Ovary (tissue), 7 donors: ENCODE measurements at regions not wholly inside any gene's neighbourhood (a gene's known extent, or its start where the extent isn't known, plus 50 kb on each side); places are given as distances from the start of the nearest gene placed in this dataset.

Experiments
- DNase-seq, 5 donors: peaks; one replicate each; pipeline ENCODE4 v3.0.0-alpha.2; 2019 to 2020
- H3K27ac ChIP-seq, 2 donors: fragments of 200-600 bp; one replicate each; pipeline versions ENCODE4 v1.5.1 to v1.8.0; 2019 to 2022
- H3K27me3 ChIP-seq: fragments of 200-600 bp; one replicate; pipeline ENCODE4 v1.8.0; 2022
- H3K36me3 ChIP-seq: fragments of 200-600 bp; sonication (generic); one replicate; pipeline ENCODE4 v1.5.1; 2019
- H3K4me1 ChIP-seq: one replicate; pipeline ENCODE4 v1.8.1; 2013; ENCODE audit warnings: mild to moderate bottlenecking, moderate library complexity; ENCODE audit not compliant: insufficient read depth
- H3K4me3 ChIP-seq: fragments of 200-600 bp; sonication (generic); one replicate; pipeline ENCODE4 v1.5.1; 2017
- H3K9me3 ChIP-seq, 2 donors: fragments of 200-600 bp in 1 of 2; sonication (generic) in 1 of 2; one replicate each; pipeline versions ENCODE4 v1.5.1 to v1.8.1; 2013 to 2019; ENCODE audit warnings: mild to moderate bottlenecking in 1 of 2, moderate library complexity in 1 of 2
- EP300 ChIP-seq: sonication (generic); formaldehyde crosslinking; IDR thresholded peaks from one replicate; pipeline ENCODE4 v1.6.1; 2017; ENCODE audit warnings: antibody characterized with exemption
- POLR2A ChIP-seq: fragments of 450-650 bp; IDR thresholded peaks from one replicate; pipeline ENCODE4 v1.6.1; 2017; ENCODE audit warnings: antibody characterized with exemption, mild to moderate bottlenecking, moderate library complexity
- WGBS, 3 donors: extraction: QIAGEN DNeasy Blood & Tissue Kit in 1 of 3; methylation state at CpG; one replicate each; pipeline versions ENCODE4 v1.1.5 to v1.1.7; 2013 to 2017; 5-methylcytosine and 5-hydroxymethylcytosine counted together
- intact Hi-C, 4 donors: fragments of 100-400 bp; cut with DNase I; formaldehyde crosslinking; loops; one replicate each; pipeline versions ENCODE4 v1.11.0 to v1.15.1; 2022 to 2023
- TF ChIP-seq, protein P1 (sequence below), 3 donors: fragments of 450-650 bp in 2 of 3; fragments of 200-600 bp in 1 of 3; IDR thresholded peaks; one replicate each; pipeline versions ENCODE4 v1.5.1 to v1.8.0; 2016 to 2022; ENCODE audit warnings: antibody characterized with exemption in 3 of 3, mild to moderate bottlenecking in 1 of 3
- donor health status: DM: no; HTN: no; CAD: no; lungs with moderate emphysema.
- donor health status: DM: no; HTN: no; CAD: no.
- donor health status: Bipolar disorder and iron deficiency.
- donor health status: DM: no; HTN: no; CAD: no.
- donor health status: DM: yes; HTN: yes; CAD: no.

DNA sequence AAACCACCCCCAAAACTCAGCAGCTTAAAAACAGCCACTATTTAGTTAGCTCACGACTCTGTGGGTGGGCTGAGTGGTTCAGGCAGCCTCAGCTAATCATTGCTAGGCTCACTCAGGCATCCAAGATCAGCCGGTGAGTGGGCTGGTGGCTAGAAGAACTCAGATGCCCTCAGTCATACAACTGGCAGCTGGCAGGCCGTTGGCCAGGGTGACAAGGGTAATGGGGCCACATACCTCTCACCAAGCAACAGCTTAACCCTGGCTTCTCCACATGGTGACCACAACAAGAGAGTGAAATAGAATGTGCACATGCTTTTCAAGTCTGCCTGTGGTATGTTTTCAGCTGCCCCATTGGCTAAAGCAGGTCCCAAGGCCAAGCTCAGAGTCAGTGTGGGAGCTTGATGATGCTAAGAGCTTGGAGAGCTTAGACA lies 435.4 kb upstream of the TSHZ3 start:
- intact Hi-C loops = no loop called here
- Histone ChIP-seq H3K36me3 (no peaks in the 10 kb centered on the region), H3K27ac (peak overlapping the region in 1 of 2 donors; percentile 62), H3K4me3 (no peak overlapping the region), H3K27me3 (no peaks in the 10 kb centered on the region), H3K4me1 (peaks cover 5% of the 10 kb centered on the region), H3K9me3 (no peaks in the 10 kb centered on the region)
- TF ChIP-seq EP300 = no peak
- TF ChIP-seq, protein P1, sequence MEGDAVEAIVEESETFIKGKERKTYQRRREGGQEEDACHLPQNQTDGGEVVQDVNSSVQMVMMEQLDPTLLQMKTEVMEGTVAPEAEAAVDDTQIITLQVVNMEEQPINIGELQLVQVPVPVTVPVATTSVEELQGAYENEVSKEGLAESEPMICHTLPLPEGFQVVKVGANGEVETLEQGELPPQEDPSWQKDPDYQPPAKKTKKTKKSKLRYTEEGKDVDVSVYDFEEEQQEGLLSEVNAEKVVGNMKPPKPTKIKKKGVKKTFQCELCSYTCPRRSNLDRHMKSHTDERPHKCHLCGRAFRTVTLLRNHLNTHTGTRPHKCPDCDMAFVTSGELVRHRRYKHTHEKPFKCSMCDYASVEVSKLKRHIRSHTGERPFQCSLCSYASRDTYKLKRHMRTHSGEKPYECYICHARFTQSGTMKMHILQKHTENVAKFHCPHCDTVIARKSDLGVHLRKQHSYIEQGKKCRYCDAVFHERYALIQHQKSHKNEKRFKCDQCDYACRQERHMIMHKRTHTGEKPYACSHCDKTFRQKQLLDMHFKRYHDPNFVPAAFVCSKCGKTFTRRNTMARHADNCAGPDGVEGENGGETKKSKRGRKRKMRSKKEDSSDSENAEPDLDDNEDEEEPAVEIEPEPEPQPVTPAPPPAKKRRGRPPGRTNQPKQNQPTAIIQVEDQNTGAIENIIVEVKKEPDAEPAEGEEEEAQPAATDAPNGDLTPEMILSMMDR (IDR thresholded peaks at IDR 0.05) = no peak
- TF ChIP-seq POLR2A = no peak
- DNase-seq = peak; percentile 49 to 66 (median 53)
- 13 to 18% (median 14%) methylated on average over 3 of the region's 3 CpGs for WGBS, 3 donors

DNA sequence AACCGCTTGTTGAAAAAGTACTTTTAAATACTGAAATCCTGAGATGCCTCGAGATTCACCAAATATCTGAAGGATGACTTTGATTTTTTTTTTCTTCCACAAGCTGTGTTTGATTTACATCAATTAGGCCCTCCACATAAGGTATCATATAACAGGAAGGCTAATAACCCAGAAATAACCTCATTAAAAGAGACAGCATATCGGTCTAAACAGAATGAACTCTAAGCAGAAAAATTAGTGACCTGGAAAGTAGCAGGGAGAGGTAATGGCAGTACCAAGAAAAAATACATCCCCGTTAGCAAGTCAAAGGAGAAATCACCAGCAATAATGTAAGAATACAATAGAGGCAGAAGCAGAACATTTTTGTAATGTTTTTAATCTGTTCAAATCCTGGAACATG lies 452.4 kb upstream of the TSHZ3 start:
- Histone ChIP-seq H3K27ac (no peak overlapping the region), H3K27me3 (no peaks in the 10 kb centered on the region), H3K4me3 (no peak overlapping the region), H3K9me3 (no peaks in the 10 kb centered on the region), H3K4me1 (no peaks in the 10 kb centered on the region), H3K36me3 (no peaks in the 10 kb centered on the region)
- TF ChIP-seq POLR2A (no peak), EP300 (no peak)
- TF ChIP-seq, protein P1 (IDR thresholded peaks at IDR 0.05) = no peak
- intact Hi-C loops = no loop called here
- 82 to 86% (median 84%) methylated on average over 4 of the region's 4 CpGs for WGBS, 3 donors
- no peak for DNase-seq

DNA sequence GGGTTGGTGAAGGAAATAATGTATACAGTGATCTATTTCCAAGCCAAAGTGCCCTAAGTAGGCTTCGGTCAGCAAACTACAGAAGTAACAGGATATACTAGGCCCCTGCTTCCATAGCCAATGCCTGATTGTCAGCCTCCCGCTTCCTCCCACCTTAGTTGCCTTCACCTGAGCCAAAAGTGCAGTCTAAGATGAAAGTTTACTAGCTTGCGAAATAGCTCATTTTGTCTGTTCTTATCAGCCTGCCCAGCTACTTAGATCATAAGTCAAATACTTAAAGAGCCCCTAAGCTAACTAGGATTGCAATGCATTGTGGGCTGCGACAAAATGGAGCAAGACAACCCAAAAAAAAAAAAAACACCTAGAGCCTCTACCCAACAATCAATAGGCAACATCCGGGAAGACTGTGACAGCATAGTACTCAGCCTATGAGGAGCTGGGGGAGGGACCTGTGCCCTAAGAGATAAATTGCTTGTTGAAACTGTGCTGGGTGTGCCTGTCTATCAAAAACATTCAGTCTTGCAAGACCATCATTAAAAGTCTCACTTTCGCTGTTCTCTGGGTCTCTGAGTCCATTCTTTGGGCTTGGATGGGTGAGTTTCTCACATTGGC lies 454.7 kb upstream of the TSHZ3 start:
- Histone ChIP-seq H3K4me3 (no peak overlapping the region), H3K9me3 (no peaks in the 10 kb centered on the region), H3K4me1 (no peaks in the 10 kb centered on the region), H3K27me3 (no peaks in the 10 kb centered on the region), H3K27ac (no peak overlapping the region), H3K36me3 (no peaks in the 10 kb centered on the region)
- DNase-seq = no peak
- 89 to 94% (median 93%) methylated on average over 6 of the region's 6 CpGs for WGBS, 3 donors
- intact Hi-C loops = no loop called here
- TF ChIP-seq EP300 (no peak), POLR2A (no peak)
- TF ChIP-seq, protein P1 (IDR thresholded peaks at IDR 0.05) = no peak

DNA sequence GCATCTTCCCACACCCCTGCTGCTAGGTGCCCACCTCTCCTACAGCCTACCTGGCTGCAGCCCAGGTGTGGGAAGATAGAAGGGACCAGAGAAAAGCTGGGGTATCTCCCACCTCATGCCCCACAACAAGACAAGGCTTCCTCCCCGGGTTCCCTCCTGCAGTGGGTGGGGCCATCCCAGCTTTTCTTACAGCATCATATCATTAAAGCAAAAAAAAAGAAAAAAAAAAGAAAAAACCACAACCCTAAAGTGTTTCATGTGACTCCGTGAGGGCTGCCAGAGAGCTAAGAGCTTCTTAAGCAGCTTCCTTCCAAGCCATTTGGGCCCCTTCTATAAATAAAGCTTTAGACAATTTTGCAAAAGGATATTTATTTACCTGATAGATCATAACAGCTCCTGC lies 455.4 kb upstream of the TSHZ3 start:
- no peaks in the 10 kb centered on the region for H3K9me3 ChIP-seq
- intact Hi-C loops = no loop called here
- no peak overlapping the region for H3K4me3 ChIP-seq
- no peak overlapping the region for H3K27ac ChIP-seq
- no peaks in the 10 kb centered on the region for H3K36me3 ChIP-seq
- TF ChIP-seq EP300 = no peak
- TF ChIP-seq, protein P1 (IDR thresholded peaks at IDR 0.05) = no peak
- no peak for TF ChIP-seq POLR2A
- no peaks in the 10 kb centered on the region for H3K4me1 ChIP-seq
- H3K27me3 ChIP-seq = no peaks in the 10 kb centered on the region
- WGBS, 3 donors = 42 to 53% (median 47%) methylated on average over 2 of the region's 2 CpGs
- DNase-seq = no peak
